ENCODE measurements at regions not wholly inside any gene's neighbourhood (a gene's known extent, or its start where the extent isn't known, plus 50 kb on each side); places are given as distances from the start of the nearest gene placed in this dataset.

DNA sequence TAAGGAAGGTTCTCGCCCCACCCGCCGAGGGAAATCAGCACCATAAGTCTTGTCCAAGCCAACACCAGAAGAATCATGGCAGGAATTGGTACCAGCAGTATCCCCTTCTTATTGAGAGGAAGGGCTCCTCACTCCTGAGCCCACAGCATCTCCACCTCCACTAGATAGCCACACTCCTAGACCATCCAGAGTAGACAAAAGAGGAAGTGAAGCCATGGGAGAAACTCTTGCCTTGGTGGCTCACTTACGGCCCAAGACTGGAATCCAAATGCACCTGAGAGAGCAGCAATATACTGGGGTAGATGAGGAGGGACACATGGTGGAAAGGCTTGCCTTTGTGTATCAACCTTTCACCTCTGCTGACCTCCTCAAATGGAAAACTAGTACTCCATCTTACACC, 255.3 kb upstream of the PRKX start:
- no peaks in the 10 kb centered on the region for H3K79me2 ChIP-seq (replicated peaks; ENCODE audit: insufficient read depth, low read length)
- H3K9ac ChIP-seq (ENCODE audit: low read length), result no peak overlapping the region

DNA sequence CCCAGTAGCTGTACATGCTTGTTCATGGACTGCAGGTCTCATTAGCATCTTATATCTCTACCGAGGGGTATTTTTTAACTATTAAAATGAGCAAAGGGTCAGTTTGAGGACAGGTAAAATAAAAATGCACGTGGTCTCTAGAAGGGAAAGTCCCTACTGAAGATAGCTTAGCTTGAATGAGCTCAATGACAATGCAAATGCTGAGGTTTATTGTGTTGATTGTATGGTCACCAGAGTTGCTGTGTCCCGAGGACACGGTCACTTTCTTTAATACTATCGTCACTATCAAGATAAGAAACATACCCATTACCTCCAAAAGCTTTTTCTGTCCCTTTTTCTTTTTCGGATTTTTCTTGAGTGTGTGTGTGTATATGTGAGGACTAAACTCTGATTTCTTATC, 250.5 kb upstream of the PRKX start:
- no peaks in the 10 kb centered on the region for H3K27me3 ChIP-seq (ENCODE audit: insufficient read depth, low read depth, low read length)
- no peak overlapping the region for H2AFZ ChIP-seq (ENCODE audit: low read depth, low read length)
- no peak overlapping the region for H3K4me3 ChIP-seq (ENCODE audit: low read length)
- H3K79me2 ChIP-seq (replicated peaks; ENCODE audit: insufficient read depth, low read length), result no peaks in the 10 kb centered on the region
- no peak overlapping the region for H3K27ac ChIP-seq (ENCODE audit: low read length)
- H3F3A ChIP-seq (ENCODE audit: insufficient read depth, low read length, poor library complexity, severe bottlenecking), result no peaks in the 10 kb centered on the region
- no peaks in the 10 kb centered on the region for H3K36me3 ChIP-seq (ENCODE audit: insufficient read depth, low read length)
- no peak overlapping the region for H3K9ac ChIP-seq (ENCODE audit: low read length)
- no peaks in the 10 kb centered on the region for H3K9me2 ChIP-seq (ENCODE audit: insufficient read depth, low read length)
- H3K4me2 ChIP-seq (ENCODE audit: low read length), result no peak overlapping the region
- H3K9me3 ChIP-seq (ENCODE audit: low read length), result no peaks in the 10 kb centered on the region
- TF ChIP-seq, protein P1, sequence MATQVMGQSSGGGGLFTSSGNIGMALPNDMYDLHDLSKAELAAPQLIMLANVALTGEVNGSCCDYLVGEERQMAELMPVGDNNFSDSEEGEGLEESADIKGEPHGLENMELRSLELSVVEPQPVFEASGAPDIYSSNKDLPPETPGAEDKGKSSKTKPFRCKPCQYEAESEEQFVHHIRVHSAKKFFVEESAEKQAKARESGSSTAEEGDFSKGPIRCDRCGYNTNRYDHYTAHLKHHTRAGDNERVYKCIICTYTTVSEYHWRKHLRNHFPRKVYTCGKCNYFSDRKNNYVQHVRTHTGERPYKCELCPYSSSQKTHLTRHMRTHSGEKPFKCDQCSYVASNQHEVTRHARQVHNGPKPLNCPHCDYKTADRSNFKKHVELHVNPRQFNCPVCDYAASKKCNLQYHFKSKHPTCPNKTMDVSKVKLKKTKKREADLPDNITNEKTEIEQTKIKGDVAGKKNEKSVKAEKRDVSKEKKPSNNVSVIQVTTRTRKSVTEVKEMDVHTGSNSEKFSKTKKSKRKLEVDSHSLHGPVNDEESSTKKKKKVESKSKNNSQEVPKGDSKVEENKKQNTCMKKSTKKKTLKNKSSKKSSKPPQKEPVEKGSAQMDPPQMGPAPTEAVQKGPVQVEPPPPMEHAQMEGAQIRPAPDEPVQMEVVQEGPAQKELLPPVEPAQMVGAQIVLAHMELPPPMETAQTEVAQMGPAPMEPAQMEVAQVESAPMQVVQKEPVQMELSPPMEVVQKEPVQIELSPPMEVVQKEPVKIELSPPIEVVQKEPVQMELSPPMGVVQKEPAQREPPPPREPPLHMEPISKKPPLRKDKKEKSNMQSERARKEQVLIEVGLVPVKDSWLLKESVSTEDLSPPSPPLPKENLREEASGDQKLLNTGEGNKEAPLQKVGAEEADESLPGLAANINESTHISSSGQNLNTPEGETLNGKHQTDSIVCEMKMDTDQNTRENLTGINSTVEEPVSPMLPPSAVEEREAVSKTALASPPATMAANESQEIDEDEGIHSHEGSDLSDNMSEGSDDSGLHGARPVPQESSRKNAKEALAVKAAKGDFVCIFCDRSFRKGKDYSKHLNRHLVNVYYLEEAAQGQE (IDR thresholded peaks at IDR 0.05; ENCODE audit: borderline replicate concordance), result no peak
- no peak for TF ChIP-seq EZH2 (IDR thresholded peaks at IDR 0.05; ENCODE audit: borderline replicate concordance, insufficient read depth, low read length, poor library complexity, severe bottlenecking)
- no peak for TF ChIP-seq EP300 (conservative IDR thresholded peaks at IDR 0.05; ENCODE audit: poor library complexity, severe bottlenecking)
- H4K20me1 ChIP-seq (ENCODE audit: insufficient read depth), result no peaks in the 10 kb centered on the region

More for the DNA sequence above, 255.3 kb upstream of the PRKX start:
- TF ChIP-seq CTCF (IDR thresholded peaks at IDR 0.05; ENCODE audit: poor library complexity, severe bottlenecking) (no peak), RAD21 (conservative IDR thresholded peaks at IDR 0.05) (no peak), EZH2 (IDR thresholded peaks at IDR 0.05; ENCODE audit: borderline replicate concordance, insufficient read depth, low read length, poor library complexity, severe bottlenecking) (no peak), TAF1 (IDR thresholded peaks at IDR 0.05; ENCODE audit: low read depth) (no peak), EP300 (conservative IDR thresholded peaks at IDR 0.05; ENCODE audit: poor library complexity, severe bottlenecking) (no peak), MXI1 (conservative IDR thresholded peaks at IDR 0.05; ENCODE audit: poor library complexity, severe bottlenecking) (no peak), SMC3 (conservative IDR thresholded peaks at IDR 0.05; ENCODE audit: poor library complexity) (no peak)
- TF ChIP-seq, protein P1 (IDR thresholded peaks at IDR 0.05; ENCODE audit: borderline replicate concordance), result no peak
- Histone ChIP-seq H3K27me3 (ENCODE audit: insufficient read depth, low read depth, low read length) (no peaks in the 10 kb centered on the region), H3K36me3 (ENCODE audit: insufficient read depth, low read length) (no peaks in the 10 kb centered on the region), H3K9me3 (ENCODE audit: low read length) (no peaks in the 10 kb centered on the region), H2AFZ (ENCODE audit: low read depth, low read length) (no peak overlapping the region), H3K9me2 (ENCODE audit: insufficient read depth, low read length) (no peaks in the 10 kb centered on the region), H3K4me3 (ENCODE audit: low read length) (no peak overlapping the region), H4K20me1 (ENCODE audit: insufficient read depth) (no peaks in the 10 kb centered on the region), H3K4me2 (ENCODE audit: low read length) (no peak overlapping the region), H3F3A (ENCODE audit: insufficient read depth, low read length, poor library complexity, severe bottlenecking) (no peaks in the 10 kb centered on the region), H3K27ac (ENCODE audit: low read length) (no peak overlapping the region)

Measured in neural cell (in vitro differentiated cells).